ENCODE measurements at regions not wholly inside any gene's neighbourhood (a gene's known extent, or its start where the extent isn't known, plus 50 kb on each side); places are given as distances from the start of the nearest gene placed in this dataset.
"Not testable (repeated sequence)": the region's sequence is repeated elsewhere in the genome, so short reads cannot be mapped to it uniquely, and the experiment has no call there.

- DNase-seq = not testable (repeated sequence)
Observed at GRCh38 chr1:238429703-238430102, 539.0 kb upstream of the ZP4 start.

GRCh38 chr1:238419209-238419608 is 528.5 kb upstream of the ZP4 start:
- no peak for DNase-seq

- DNase-seq = no peak
Observed at GRCh38 chr1:238409932-238410331, 519.2 kb upstream of the ZP4 start.

GRCh38 chr1:238409191-238409850 is 518.6 kb upstream of the ZP4 start:
- no peak for DNase-seq

GRCh38 chr1:238408737-238409136 is 518.0 kb upstream of the ZP4 start:
- DNase-seq = no peak

GRCh38 chr1:238406098-238406860 is 515.6 kb upstream of the ZP4 start:
- no peak for DNase-seq

GRCh38 chr1:238404921-238405320 is 514.2 kb upstream of the ZP4 start:
- DNase-seq = no peak

GRCh38 chr1:238404481-238404880 is 513.8 kb upstream of the ZP4 start:
- DNase-seq = no peak

GRCh38 chr1:238401144-238401543 is 510.4 kb upstream of the ZP4 start:
- no peak for DNase-seq

GRCh38 chr1:238399558-238399957 is 508.8 kb upstream of the ZP4 start:
- DNase-seq = no peak

GRCh38 chr1:238396140-238396539 is 505.4 kb upstream of the ZP4 start:
- no peak for DNase-seq

GRCh38 chr1:238384381-238384780 is 493.7 kb upstream of the ZP4 start:
- no peak for DNase-seq

GRCh38 chr1:238380167-238380566 is 489.4 kb upstream of the ZP4 start:
- DNase-seq = no peak

- not testable (repeated sequence) for DNase-seq
Observed at GRCh38 chr1:238379446-238379845, 488.7 kb upstream of the ZP4 start.

- DNase-seq = no peak
Observed at GRCh38 chr1:238377280-238377919, 486.7 kb upstream of the ZP4 start.

GRCh38 chr1:238370599-238370998 is 479.9 kb upstream of the ZP4 start:
- DNase-seq = no peak

GRCh38 chr1:238364214-238364892 is 473.6 kb upstream of the ZP4 start:
- no peak for DNase-seq

GRCh38 chr1:238360474-238360873 is 469.8 kb upstream of the ZP4 start:
- no peak for DNase-seq

- DNase-seq = no peak
Observed at GRCh38 chr1:238350471-238350870, 459.7 kb upstream of the ZP4 start.

GRCh38 chr1:238346340-238346739 is 455.6 kb upstream of the ZP4 start:
- no peak for DNase-seq

- no peak for DNase-seq
Observed at GRCh38 chr1:238345837-238346236, 455.1 kb upstream of the ZP4 start.

- no peak for DNase-seq
Observed at GRCh38 chr1:238343852-238344251, 453.1 kb upstream of the ZP4 start.

- DNase-seq = no peak
Observed at GRCh38 chr1:238341395-238341794, 450.7 kb upstream of the ZP4 start.

- no peak for DNase-seq
Observed at GRCh38 chr1:238340989-238341388, 450.3 kb upstream of the ZP4 start.
